ENCODE measurements at regions not wholly inside any gene's neighbourhood (a gene's known extent, or its start where the extent isn't known, plus 50 kb on each side); places are given as distances from the start of the nearest gene placed in this dataset.

DNA sequence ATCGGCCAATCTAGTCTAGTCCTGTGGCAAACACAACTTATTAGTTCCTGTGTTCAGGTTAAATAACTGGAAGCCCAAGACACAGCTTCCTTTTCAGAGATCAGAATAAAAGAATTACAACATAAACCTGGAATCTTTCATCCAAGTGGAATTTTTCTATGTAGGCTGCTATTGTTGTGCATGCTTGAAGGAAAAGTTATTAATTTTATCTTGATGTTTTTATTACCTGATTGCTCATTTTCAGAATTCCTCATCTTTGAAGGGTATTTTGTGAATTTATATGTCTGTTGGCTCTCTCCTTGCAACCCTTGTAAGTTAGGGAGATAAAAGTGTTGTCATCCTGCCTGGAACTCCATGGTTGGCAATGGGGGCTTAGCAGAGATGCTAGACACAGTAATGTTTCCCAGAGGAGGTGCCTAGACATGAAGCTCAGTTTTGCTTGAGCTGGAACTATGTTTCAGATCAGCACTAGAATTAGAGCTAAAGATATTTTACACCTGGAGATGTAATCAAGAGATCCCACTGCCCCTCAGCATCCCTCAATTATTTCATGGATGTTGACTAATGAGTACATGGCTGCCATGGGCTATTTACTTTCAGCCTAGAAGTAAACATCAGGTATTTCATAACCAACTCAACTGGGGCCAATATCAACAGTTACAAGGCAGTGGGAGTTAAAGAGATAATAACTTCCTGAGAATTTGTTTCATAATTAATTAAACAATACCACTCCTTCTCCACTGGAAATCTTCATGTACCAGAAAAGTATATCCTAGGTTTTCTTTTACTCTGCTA lies 367.0 kb upstream of the MARCKS start:
- H3K36me3 ChIP-seq: no peaks in the 10 kb centered on the region
- TF ChIP-seq EP300 (IDR thresholded peaks at IDR 0.05) (no peak), POLR2A (IDR thresholded peaks at IDR 0.05; ENCODE audit: low read depth) (no peak), POLR2AphosphoS5 (IDR thresholded peaks at IDR 0.05) (no peak)
- TF ChIP-seq, protein P1, sequence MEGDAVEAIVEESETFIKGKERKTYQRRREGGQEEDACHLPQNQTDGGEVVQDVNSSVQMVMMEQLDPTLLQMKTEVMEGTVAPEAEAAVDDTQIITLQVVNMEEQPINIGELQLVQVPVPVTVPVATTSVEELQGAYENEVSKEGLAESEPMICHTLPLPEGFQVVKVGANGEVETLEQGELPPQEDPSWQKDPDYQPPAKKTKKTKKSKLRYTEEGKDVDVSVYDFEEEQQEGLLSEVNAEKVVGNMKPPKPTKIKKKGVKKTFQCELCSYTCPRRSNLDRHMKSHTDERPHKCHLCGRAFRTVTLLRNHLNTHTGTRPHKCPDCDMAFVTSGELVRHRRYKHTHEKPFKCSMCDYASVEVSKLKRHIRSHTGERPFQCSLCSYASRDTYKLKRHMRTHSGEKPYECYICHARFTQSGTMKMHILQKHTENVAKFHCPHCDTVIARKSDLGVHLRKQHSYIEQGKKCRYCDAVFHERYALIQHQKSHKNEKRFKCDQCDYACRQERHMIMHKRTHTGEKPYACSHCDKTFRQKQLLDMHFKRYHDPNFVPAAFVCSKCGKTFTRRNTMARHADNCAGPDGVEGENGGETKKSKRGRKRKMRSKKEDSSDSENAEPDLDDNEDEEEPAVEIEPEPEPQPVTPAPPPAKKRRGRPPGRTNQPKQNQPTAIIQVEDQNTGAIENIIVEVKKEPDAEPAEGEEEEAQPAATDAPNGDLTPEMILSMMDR (IDR thresholded peaks at IDR 0.05): no peak
- no peak for DNase-seq (ENCODE audit: extremely low spot score)
- intact Hi-C loops (cut with DNase I): no loop called here
- H3K4me3 ChIP-seq: no peak overlapping the region
- WGBS: 75% methylated on average over 1 of the region's 1 CpG
- H3K4me1 ChIP-seq: peaks cover 0 to 11% (median 2%) of the 10 kb centered on the region in 4 donors
- H3K9me3 ChIP-seq: no peaks in the 10 kb centered on the region
- H3K27me3 ChIP-seq: no peaks in the 10 kb centered on the region
- H3K27ac ChIP-seq (replicated peaks in 1 of 4): no peak overlapping the region

DNA sequence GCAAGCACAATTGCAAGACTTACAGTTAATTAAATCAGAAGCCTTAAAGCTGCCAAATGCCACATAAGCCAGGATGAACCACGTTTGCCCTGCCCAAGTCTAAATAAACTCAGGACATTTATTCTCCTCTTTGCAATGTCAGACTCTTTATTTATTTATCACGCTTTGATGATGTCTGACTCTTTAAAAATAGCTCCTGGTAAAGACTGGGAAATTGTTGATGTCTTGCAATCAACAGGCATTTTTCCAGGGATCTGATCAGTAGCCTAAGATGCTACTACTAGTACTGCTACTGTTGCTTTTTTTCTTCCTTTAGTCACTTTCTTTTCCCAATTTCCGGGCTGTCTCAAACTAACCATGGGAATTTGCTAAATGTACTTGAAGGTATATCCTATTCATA lies 365.8 kb upstream of the MARCKS start:
- H3K36me3 ChIP-seq: no peaks in the 10 kb centered on the region
- H3K9me3 ChIP-seq: no peaks in the 10 kb centered on the region
- intact Hi-C loops (cut with DNase I): no loop called here
- no peak overlapping the region for H3K27ac ChIP-seq (replicated peaks in 1 of 4)
- TF ChIP-seq POLR2A (IDR thresholded peaks at IDR 0.05; ENCODE audit: low read depth) (no peak), POLR2AphosphoS5 (IDR thresholded peaks at IDR 0.05) (no peak), EP300 (IDR thresholded peaks at IDR 0.05) (no peak)
- TF ChIP-seq, protein P1 (IDR thresholded peaks at IDR 0.05): no peak
- no peak overlapping the region for H3K4me3 ChIP-seq
- 77% methylated on average over 3 of the region's 3 CpGs for WGBS
- no peak for DNase-seq (ENCODE audit: extremely low spot score)
- no peaks in the 10 kb centered on the region for H3K27me3 ChIP-seq
- peaks cover 0 to 11% (median 2%) of the 10 kb centered on the region in 4 donors for H3K4me1 ChIP-seq

DNA sequence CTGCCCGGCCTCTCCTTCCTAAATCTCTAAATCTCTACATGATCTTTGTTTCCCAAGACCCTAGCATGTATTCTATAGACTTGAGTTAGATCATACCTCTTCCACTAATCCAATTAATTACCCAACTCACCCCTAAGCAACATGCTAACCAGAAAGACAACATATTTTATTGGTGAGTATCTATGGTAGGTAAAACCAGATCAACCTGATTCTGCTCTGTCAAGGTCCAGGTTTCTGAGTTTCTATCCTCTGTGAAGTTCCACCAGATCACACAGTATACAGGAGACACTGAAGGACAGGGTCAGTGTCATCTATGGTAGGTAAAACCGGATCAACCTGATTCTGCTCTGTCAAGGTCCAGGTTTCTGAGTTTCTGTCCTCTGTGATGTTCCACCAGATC lies 363.2 kb upstream of the MARCKS start:
- no peak overlapping the region for H3K27ac ChIP-seq (replicated peaks in 1 of 4)
- no peak for TF ChIP-seq POLR2AphosphoS5 (IDR thresholded peaks at IDR 0.05)
- TF ChIP-seq, protein P1 (IDR thresholded peaks at IDR 0.05): no peak
- no peak for TF ChIP-seq POLR2A (IDR thresholded peaks at IDR 0.05; ENCODE audit: low read depth)
- no peak for TF ChIP-seq EP300 (IDR thresholded peaks at IDR 0.05)
- no peaks in the 10 kb centered on the region for H3K9me3 ChIP-seq
- 88% methylated on average over 2 of the region's 2 CpGs for WGBS
- H3K4me1 ChIP-seq: peaks cover 0 to 5% (median 4%) of the 10 kb centered on the region in 4 donors
- DNase-seq (ENCODE audit: extremely low spot score): no peak
- no peaks in the 10 kb centered on the region for H3K36me3 ChIP-seq
- intact Hi-C loops (cut with DNase I): no loop called here
- H3K27me3 ChIP-seq: no peaks in the 10 kb centered on the region
- H3K4me3 ChIP-seq: no peak overlapping the region

DNA sequence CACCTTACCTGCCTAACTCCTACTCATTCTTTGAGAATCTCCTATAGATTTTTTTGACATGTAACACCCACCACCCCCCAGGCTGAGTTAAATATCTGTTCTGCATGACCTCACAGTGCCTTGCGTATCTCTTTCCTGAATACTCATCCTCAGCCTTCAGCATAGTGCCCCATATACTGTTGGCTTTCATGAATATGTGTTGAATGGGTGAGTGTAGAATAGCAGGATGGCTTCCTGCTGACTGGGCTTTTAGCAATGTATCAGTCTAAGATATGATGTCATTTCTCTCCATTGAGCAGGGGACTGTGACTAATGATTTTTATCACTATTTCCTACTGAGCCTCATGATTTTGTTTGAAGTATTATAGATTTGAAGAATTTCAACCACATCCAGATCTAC lies 361.6 kb upstream of the MARCKS start:
- Histone ChIP-seq H3K27ac (replicated peaks in 1 of 4) (no peak overlapping the region), H3K27me3 (no peaks in the 10 kb centered on the region), H3K4me3 (no peak overlapping the region), H3K4me1 (peaks cover 0 to 4% (median 0%) of the 10 kb centered on the region in 4 donors), H3K36me3 (no peaks in the 10 kb centered on the region), H3K9me3 (no peaks in the 10 kb centered on the region)
- no peak for DNase-seq (ENCODE audit: extremely low spot score)
- TF ChIP-seq, protein P1 (IDR thresholded peaks at IDR 0.05): no peak
- TF ChIP-seq EP300 (IDR thresholded peaks at IDR 0.05) (no peak), POLR2A (IDR thresholded peaks at IDR 0.05; ENCODE audit: low read depth) (no peak), POLR2AphosphoS5 (IDR thresholded peaks at IDR 0.05) (no peak)
- intact Hi-C loops (cut with DNase I): no loop called here
- 93% methylated on average over 1 of the region's 1 CpG for WGBS
